Fibroblast of the aortic adventitia (primary cell): ENCODE measurements at regions not wholly inside any gene's neighbourhood (a gene's known extent, or its start where the extent isn't known, plus 50 kb on each side); places are given as distances from the start of the nearest gene placed in this dataset. TPM values are rescaled to one million over a fixed set of nuclear protein-coding genes. Genes with fewer than 3 reads are reported as not detected.
A peak's percentile ranks its signal among the peaks of the same experiment; 100 is the strongest.

ENCODE experiments used
- DNase-seq: peaks from one replicate; pipeline ENCODE4 v3.0.0-alpha.2; 2010; ENCODE audit warnings: low read depth
- H3K4me3 ChIP-seq: 2 replicates; pipeline ENCODE4 v1.5.1; 2011; ENCODE audit warnings: low read depth, mild to moderate bottlenecking, control low read depth, low read length, moderate library complexity
- small RNA-seq: library from RNA; depleted of rRNA; stranded (forward); fragments of <200 nt; gene quantifications from one replicate; pipeline ENCODE3, GENCODE V24; 2012
- TF ChIP-seq, protein P1 (sequence below): IDR thresholded peaks from 2 replicates; pipeline ENCODE4 v1.5.1; 2011; ENCODE audit warnings: mild to moderate bottlenecking, low read length, control low read depth, inconsistent platforms; ENCODE audit not compliant: insufficient read depth

DNA sequence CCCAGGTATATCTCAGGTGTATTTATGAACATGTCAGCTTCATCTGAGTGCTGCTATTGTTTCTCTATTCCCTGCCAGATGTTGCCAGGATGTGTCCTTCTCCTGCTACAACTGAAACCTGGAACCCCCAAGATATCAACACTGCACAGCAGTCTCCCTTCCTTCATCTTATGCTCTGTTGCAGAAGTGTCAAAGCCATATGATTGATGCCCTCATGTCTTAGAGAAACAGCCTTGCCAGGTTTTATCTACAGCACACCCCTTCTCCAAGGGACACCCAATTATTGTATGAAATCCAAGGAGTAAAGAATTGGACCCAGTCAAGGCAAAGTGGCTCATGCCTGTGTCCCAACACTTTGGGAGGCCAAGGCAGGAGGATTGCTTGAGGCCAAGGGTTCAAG is 60.5 kb upstream of the GHITM start:
- TF ChIP-seq, protein P1, sequence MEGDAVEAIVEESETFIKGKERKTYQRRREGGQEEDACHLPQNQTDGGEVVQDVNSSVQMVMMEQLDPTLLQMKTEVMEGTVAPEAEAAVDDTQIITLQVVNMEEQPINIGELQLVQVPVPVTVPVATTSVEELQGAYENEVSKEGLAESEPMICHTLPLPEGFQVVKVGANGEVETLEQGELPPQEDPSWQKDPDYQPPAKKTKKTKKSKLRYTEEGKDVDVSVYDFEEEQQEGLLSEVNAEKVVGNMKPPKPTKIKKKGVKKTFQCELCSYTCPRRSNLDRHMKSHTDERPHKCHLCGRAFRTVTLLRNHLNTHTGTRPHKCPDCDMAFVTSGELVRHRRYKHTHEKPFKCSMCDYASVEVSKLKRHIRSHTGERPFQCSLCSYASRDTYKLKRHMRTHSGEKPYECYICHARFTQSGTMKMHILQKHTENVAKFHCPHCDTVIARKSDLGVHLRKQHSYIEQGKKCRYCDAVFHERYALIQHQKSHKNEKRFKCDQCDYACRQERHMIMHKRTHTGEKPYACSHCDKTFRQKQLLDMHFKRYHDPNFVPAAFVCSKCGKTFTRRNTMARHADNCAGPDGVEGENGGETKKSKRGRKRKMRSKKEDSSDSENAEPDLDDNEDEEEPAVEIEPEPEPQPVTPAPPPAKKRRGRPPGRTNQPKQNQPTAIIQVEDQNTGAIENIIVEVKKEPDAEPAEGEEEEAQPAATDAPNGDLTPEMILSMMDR = no peak
- H3K4me3 ChIP-seq = no peak overlapping the region
- DNase-seq = no peak

DNA sequence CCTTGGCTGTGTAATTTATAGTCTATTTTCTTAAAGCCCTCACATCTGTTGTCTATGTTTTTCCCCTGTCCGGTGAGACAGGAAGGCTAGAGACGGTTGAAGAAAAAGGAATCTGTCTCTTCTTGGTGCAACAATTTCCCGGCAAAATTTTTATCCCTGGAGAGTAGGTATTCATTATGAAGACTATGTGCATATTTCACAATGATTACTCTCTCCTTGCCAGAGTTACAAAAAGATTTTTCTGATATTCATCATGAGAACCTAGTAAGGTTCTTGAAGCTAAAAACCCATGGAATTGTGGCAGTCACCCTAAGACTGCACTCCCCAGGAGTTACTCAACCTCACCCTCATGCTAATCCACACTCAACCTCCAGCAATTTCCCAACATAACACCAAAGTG is 55.0 kb upstream of the GHITM start:
- H3K4me3 ChIP-seq = no peak overlapping the region
- TF ChIP-seq, protein P1 = no peak
- DNase-seq = no peak

DNA sequence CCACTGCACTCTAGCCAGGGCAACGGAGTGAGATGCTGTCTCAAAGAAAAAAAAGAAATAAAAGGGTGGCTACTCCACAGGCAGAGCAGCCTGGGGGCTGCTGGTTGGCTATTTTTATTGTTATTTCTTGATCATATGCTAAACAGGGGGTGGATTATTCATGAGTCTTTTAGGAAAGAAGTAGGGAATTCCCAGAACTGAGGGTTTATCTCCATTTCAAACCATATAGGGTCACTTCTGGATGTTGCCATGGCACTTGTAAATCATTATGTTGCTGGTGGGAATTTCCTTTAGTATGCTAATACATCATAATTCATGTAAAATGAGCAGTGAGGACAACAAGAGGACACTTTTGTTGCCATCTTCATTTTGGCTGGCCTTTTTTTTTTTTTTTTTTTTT is 52.1 kb upstream of the GHITM start:
- no peak for DNase-seq
- TF ChIP-seq, protein P1 = no peak

DNA sequence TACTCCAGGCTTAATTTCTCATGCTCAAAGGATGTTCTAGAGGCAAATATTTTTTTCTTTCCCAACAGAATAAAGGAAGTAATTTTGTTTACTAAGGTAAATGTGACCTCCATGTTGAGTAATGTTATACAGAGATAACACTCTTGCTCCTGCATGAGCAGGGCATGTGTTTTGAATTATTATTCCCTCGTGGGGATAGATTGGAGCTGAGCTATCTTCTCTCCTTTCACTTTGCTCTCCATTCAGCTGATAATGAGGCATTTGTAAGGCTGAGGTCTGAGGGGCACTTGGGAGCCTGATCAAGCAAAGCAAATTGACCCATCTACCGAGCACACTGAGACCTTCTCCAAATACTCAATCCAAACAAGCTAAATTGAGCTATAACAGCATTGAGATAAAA is 50.7 kb upstream of the GHITM start:
- peak; percentile 27 for DNase-seq
- TF ChIP-seq, protein P1 = no peak
- no peak overlapping the region for H3K4me3 ChIP-seq

More for the DNA sequence above, 52.1 kb upstream of the GHITM start:
- H3K4me3 ChIP-seq = no peak overlapping the region

DNA sequence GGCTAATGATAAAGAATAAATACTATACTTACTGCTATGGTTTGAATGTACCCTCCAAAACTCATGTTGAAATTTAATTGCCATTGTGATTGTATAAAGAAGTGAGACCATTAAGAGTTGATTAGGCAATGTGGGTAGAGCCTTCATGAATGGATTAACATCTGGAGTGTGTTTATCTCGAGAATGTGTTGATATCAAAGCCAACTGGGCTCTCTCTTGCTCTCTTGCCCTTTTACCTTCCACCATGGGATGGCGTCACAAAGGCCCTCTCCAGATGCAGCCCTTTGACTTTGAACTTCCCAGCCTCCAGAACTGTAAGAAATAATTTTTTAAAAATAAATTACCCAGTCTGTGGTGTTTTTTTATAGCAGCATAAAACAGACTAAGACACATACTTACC is 50.1 kb upstream of the GHITM start:
- DNase-seq = no peak
- no peak overlapping the region for H3K4me3 ChIP-seq
- TF ChIP-seq, protein P1 = no peak

Small RNA genes in the stretch of these regions (small RNA-seq; reads per million reads assigned to genes)
- gene RNU1-65P (not detected), gene RNU6-129P (not detected), gene RNU6-478P (not detected)
